ENCODE measurements at regions not wholly inside any gene's neighbourhood (a gene's known extent, or its start where the extent isn't known, plus 50 kb on each side); places are given as distances from the start of the nearest gene placed in this dataset.

- Histone ChIP-seq H3K36me3 (ENCODE audit: insufficient read depth in 1 of 2, low read depth in 1 of 2) (no peaks in the 10 kb centered on the region), H3K9me3 (no peaks in the 10 kb centered on the region), H3K4me3 (no peak overlapping the region), H3K27me3 (ENCODE audit: insufficient read depth in 3 of 3, low read length in 2 of 3) (peaks cover 0 to 17% (median 0%) of the 10 kb centered on the region in 3 donors), H3K27ac (no peak overlapping the region), H3K4me1 (no peaks in the 10 kb centered on the region)
- DNase-seq (no peak), ATAC-seq (no peak)
- no peak for TF ChIP-seq CTCF (IDR thresholded peaks at IDR 0.05)
- intact Hi-C loops (cut with DNase I) = loop anchor here (5.0 kb wide), 3 partner anchors 223 to 393 kb away; no protein-coding TSS in a partner anchor
- WGBS, 3 donors = 82 to 86% (median 84%) methylated on average over 9 of the region's 9 CpGs
These were observed 101.1 kb upstream of the SFSWAP start for GRCh38 chr12:131609762-131610161.

- no peak overlapping the region for H3K27ac ChIP-seq
- 87 to 94% (median 88%) methylated on average over 10 of the region's 10 CpGs for WGBS, 3 donors
- peaks cover 0 to 17% (median 0%) of the 10 kb centered on the region in 3 donors for H3K27me3 ChIP-seq (ENCODE audit: insufficient read depth in 3 of 3, low read length in 2 of 3)
- no peaks in the 10 kb centered on the region for H3K9me3 ChIP-seq
- no peaks in the 10 kb centered on the region for H3K4me1 ChIP-seq
- no peaks in the 10 kb centered on the region for H3K36me3 ChIP-seq (ENCODE audit: insufficient read depth in 1 of 2, low read depth in 1 of 2)
- intact Hi-C loops (cut with DNase I) = loop anchor here in 1 of 2 donors (5.0 kb wide), 1 partner anchor 382 kb away; no protein-coding TSS in a partner anchor
- ATAC-seq = no peak
- no peak overlapping the region for H3K4me3 ChIP-seq
- no peak for TF ChIP-seq CTCF (IDR thresholded peaks at IDR 0.05)
- DNase-seq = no peak
These were observed 100.7 kb upstream of the SFSWAP start for GRCh38 chr12:131610181-131610580.

GRCh38 chr12:131610891-131611290, 100.0 kb upstream of the SFSWAP start:
- 77 to 87% (median 78%) methylated on average over 11 of the region's 11 CpGs for WGBS, 3 donors

GRCh38 chr12:131611416-131612091, 99.3 kb upstream of the SFSWAP start:
- TF ChIP-seq CTCF (IDR thresholded peaks at IDR 0.05) = no peak
- Histone ChIP-seq H3K9me3 (no peaks in the 10 kb centered on the region), H3K27me3 (ENCODE audit: insufficient read depth in 3 of 3, low read length in 2 of 3) (peaks cover 0 to 21% (median 0%) of the 10 kb centered on the region in 3 donors), H3K36me3 (ENCODE audit: insufficient read depth in 1 of 2, low read depth in 1 of 2) (no peaks in the 10 kb centered on the region), H3K4me1 (no peaks in the 10 kb centered on the region), H3K27ac (no peak overlapping the region), H3K4me3 (no peak overlapping the region)
- ATAC-seq (no peak), DNase-seq (no peak)
- intact Hi-C loops (cut with DNase I) = loop anchor here in 1 of 2 donors (5.0 kb wide), 1 partner anchor 381 kb away; no protein-coding TSS in a partner anchor
- 84 to 88% (median 87%) methylated on average over 21 to 22 of the region's 22 CpGs for WGBS, 3 donors

More at GRCh38 chr12:131610891-131611290, 100.0 kb upstream of the SFSWAP start:
- H3K27me3 ChIP-seq (ENCODE audit: insufficient read depth in 3 of 3, low read length in 2 of 3) = peaks cover 0 to 17% (median 0%) of the 10 kb centered on the region in 3 donors
- no peak overlapping the region for H3K4me3 ChIP-seq
- no peaks in the 10 kb centered on the region for H3K36me3 ChIP-seq (ENCODE audit: insufficient read depth in 1 of 2, low read depth in 1 of 2)
- TF ChIP-seq CTCF (IDR thresholded peaks at IDR 0.05) = no peak
- H3K4me1 ChIP-seq = no peaks in the 10 kb centered on the region
- intact Hi-C loops (cut with DNase I) = loop anchor here in 1 of 2 donors (5.0 kb wide), 1 partner anchor 381 kb away; no protein-coding TSS in a partner anchor
- DNase-seq = no peak
- H3K9me3 ChIP-seq = no peaks in the 10 kb centered on the region
- no peak overlapping the region for H3K27ac ChIP-seq
- no peak for ATAC-seq

All from psoas muscle (tissue), 7 donors.